ENCODE measurements at regions not wholly inside any gene's neighbourhood (a gene's known extent, or its start where the extent isn't known, plus 50 kb on each side); places are given as distances from the start of the nearest gene placed in this dataset.

DNA sequence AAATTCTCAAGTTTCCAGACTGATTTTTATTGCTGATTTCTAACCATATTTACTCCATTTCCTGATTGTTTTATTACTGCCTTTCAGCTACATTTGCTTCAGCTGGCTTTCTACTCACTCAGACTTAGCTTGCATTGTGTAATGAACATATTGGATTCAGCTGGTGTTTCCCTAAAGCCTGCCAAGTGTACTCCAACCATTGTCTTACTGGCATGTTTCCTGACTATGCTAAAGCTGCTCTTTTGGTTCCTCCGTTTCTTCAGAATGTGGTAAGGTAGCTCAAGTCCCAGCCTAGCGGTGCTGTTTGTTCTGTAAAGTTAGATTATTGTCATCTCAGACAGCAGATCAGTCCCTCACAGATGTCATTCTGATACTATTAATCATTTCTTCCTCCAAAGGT is 53.1 kb upstream of the GLRA2 start:
- no peak for DNase-seq

DNA sequence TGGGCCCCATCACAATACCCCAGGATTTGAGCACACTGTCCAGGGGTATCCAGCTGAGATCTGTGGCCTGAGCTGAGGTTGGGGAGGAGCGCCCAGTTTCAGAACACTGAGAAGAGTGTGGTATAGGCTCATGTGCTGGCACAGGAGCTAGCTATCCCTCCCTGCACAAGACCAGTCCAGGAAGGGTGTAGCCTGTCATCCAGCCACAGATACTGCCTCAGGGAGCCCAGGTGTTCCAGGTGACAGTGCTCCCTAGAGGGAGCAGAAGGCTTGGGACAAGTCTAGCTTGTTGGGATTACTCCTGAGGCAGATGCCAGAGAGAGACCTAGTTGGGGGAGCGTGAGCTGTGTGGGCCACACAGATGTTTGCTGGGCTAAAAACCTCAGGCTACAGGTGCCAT is 79.6 kb upstream of the GLRA2 start:
- DNase-seq: no peak

DNA sequence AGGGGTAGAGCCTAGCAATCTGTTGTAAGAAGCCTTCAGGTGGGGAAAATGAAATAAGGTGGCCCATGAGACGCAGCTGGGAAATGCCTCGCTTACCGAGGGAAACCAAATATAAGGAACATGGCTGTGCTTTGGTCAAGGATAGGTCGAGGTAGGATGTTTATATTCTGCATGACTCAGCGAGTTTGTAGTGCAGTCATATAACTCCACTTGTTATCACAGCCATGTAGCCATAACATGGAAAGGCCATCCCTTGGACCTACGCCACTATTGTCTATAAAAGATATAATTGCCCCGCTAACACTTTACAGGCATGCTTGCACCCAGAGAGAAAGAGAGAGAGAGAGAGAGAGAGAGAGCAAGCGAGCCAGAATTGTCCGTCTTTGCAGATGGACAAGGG is 80.9 kb upstream of the GLRA2 start:
- DNase-seq: no peak

- DNase-seq: no peak
These were observed 89.2 kb upstream of the GLRA2 start for GRCh38 chrX:14440106-14440505.

- DNase-seq: no peak
These were observed 101.7 kb upstream of the GLRA2 start for GRCh38 chrX:14427614-14428013.

- DNase-seq: no peak
These were observed 108.5 kb upstream of the GLRA2 start for GRCh38 chrX:14420841-14421240.

DNA sequence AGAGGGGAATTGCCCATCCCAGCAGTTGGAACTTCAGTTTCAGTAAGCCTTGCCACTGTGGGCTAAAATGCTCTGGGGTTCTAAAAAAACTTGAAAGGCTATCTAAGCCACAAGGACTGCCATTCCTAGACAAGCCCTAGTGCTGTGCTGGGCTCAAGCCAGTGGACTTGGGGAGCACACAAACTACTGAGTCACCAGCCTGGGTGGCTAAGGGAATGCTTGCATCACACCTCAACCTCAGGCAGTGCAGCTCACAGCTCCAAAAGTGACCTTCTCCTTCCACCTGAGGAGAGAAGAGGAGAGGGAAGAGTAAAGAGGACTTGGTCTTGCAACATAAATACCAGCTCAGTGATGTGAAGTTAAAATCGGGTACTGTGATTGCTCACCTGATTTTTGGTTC is 116.7 kb upstream of the GLRA2 start:
- DNase-seq: no peak

- no peak for DNase-seq
These were observed 118.0 kb upstream of the GLRA2 start for GRCh38 chrX:14411326-14411725.

- no peak for DNase-seq
These were observed 120.0 kb upstream of the GLRA2 start for GRCh38 chrX:14409341-14409740.

- DNase-seq: no peak
These were observed 123.1 kb upstream of the GLRA2 start for GRCh38 chrX:14406225-14406624.

- no peak for DNase-seq
These were observed 130.6 kb upstream of the GLRA2 start for GRCh38 chrX:14398725-14399124.

- DNase-seq: no peak
These were observed 139.7 kb upstream of the GLRA2 start for GRCh38 chrX:14389682-14390081.

DNA sequence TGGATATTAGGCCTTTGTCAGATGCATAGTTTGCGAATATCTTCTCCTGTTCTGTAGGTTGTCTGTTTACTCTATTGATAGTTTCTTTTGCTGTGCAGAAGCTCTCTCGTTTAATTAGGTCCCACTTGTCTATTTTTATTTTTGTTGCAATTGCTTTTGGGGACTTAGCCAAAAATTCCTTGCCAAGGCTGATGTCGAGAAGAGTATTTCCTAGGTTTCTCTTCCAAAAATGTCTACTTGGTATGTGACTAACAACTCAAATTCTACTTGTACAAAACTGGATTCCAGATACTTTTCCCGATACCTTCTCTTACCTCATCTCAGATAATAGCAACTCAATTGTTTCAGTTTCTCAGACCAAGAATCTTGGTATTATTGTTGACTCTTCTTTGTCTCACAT is 142.4 kb upstream of the GLRA2 start:
- DNase-seq: no peak

- DNase-seq: no peak
These were observed 149.3 kb upstream of the GLRA2 start for GRCh38 chrX:14380044-14380443.

- DNase-seq: no peak
These were observed 151.9 kb upstream of the GLRA2 start for GRCh38 chrX:14377427-14377826.

DNA sequence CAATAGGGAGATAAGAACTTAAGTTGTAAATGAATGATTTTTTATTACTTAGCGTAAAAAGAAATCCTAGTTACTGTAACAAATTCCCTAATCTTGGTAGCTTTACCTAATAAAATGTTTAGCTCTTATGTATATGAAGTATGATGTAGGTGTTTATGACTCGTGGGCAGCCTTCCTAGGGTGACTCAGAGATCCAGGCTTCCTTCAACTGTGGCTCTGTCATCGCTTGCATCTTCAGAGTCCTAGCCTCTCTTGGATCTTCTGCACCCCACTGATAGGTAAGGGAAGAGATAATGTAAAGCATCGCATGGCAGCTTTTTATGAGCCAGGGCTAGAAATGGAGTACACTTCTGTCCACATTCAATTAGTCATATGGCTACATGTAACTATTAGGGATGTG is 165.6 kb upstream of the GLRA2 start:
- DNase-seq: no peak

DNA sequence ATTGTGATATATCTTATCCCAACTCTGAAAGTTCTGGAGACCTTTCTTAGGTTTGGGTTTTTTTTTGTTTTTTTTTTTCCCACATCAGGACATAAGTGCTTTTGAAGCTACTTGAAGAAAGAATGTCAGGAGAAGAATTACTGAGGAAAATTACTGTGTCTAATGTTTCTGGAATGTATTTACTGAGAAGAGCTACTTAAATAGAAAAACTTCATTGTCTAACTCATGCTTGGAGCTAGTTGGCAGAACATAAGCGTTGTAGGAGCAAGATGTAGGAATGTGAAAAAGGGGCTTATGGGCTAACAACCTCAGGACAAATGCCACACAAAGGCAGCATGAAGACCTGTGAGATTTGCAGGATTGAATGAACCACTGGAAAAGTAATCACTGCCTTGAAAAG is 166.6 kb upstream of the GLRA2 start:
- DNase-seq: no peak

GRCh38 chrX:14361435-14361834 is 167.9 kb upstream of the GLRA2 start:
- DNase-seq: no peak

DNA sequence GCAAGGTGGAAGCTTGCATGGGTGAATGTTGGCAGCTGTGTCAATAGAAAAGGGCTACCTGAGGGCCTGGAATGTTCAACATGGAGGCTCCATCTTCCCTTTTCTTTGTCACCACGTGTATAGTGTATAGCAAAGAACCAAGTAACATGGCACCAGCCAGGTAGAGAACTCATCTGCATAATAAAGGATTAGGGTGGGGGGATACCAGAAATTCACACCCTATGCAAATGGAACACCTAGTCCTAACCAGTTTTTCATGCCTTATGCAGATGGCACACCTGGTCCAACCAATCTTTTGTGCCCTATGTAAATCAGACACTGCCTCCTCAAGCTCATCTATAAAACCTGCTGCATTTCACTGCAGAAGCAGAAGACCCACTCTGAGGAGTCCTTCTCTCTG is 169.6 kb upstream of the GLRA2 start:
- DNase-seq: no peak

GRCh38 chrX:14359316-14359715 is 170.0 kb upstream of the GLRA2 start:
- no peak for DNase-seq

DNA sequence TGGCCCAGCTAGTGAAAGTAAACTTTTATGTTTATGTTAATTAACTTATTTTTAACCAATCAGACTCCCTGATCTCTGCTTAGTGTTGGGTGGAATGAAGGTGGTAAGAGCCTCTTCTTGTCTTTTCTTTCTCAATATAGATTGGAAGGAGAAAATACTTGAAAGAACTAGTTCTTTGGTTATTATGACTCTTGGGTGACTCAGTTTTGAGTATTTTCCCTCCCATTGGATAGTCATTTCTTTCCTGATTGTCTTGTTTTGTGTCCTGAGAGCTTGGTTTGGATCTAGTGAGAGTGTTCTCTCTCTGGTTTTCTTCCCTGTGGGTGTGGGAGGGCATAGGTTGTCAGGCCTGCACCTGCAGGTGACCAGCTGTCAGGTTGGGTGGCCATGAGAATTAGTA is 172.0 kb upstream of the GLRA2 start:
- DNase-seq: no peak

DNA sequence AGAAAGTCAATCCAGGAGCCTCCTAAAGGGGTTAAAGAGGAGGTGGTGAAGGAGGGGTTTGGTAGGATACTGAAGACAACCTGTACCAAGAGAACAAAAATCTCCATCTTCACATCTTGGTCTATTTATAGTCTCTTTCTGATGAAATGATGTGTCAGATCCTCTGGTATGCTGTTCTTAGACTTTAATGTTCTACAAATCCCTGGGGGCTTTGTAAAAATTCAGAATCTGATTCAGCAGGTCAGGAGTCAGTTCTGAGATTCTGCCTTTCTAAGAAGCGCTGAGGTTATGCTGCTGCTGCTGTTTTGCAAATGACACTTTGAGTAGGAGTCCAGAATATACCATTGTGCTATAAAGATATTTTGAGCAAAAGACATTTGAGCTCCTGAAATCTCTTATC is 172.9 kb upstream of the GLRA2 start:
- DNase-seq: no peak

DNA sequence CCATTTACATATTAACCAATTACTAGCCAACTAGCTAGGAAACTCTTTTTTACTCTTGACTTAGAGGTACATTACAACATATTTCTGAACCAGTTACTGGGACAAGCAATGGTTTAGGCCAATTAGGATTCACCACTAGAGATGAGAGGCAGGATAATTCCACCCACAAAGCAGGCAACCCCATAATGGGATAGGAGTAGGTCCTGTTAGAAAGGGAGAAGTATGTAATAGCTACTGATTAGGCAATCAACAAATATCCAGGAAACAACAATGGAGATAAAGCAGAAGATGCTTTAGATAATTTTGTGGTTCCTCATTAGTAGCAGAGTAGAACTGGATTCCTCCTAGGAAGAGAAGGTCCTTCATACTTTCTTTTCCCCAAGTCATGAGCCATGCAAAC is 173.8 kb upstream of the GLRA2 start:
- DNase-seq: no peak

DNA sequence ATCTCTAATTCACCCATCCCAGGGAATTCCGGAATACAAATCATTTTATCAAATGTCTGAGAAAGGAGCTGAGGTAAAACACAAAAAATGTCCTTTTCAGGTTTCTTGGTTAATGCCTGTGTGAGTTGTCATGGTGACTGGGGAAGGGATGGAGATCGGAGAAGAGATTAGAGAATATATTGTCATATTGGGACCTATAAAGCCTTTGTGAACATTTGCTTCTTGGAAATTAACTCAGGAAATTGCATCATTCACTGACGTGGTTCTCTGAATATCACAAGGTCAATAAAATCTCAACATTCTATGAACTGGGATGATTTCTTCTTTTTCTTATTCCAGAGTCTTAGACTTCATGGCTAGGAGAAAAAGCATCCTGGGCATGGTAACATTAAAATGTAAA is 174.8 kb upstream of the GLRA2 start:
- DNase-seq: no peak

DNA sequence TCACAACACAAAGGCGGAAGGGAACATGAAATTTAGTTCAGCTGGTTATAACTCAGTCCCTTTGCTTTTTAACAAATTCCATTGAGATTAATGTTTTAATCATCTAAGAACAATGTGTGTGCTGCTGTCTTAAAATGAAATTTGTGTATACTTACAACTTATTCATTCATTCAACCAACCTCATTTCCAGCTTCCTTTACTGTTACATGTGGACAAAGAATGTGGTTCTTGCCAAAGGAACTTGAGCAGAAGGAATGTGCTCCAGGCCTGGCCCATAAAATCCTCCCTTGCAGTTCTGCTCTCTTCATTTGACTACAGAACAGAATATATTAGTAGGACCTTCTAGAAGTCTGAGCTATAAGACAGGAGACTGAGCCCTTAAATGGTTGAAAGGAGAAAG is 176.8 kb upstream of the GLRA2 start:
- DNase-seq: no peak

DNA sequence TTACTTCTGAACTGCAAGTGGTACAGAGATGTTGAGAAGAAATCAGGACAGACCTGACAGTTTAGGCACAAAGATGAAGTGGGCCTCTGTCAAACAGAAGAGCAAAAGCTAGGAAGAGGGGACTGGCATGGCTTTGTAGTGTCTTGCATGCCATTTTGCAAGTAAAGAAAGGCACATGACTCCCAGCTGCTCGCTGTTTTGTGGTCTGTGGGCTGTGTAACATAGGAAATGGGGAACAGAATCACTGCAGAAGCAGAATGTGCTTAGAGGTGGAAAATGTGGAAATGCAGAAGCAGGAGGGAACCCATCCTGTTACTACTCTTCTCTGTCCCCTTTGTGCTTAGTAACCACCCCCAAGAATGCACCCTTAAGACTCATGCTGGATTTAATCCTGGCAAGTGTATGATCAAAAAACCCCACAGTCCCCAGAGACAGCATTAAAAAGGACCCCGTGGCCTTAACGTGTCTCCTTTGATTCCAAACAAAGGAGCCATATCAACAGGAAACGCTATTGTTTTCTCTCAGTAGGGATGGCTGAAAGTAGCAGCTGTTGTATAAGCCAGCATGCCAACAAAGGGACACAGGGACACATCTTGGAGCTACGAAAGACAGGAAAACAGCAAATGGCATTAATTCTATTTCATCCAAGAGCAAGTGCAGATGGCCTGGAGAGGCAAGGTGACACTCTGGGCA is 177.6 kb upstream of the GLRA2 start:
- no peak for DNase-seq
